ENCODE measurements at regions not wholly inside any gene's neighbourhood (a gene's known extent, or its start where the extent isn't known, plus 50 kb on each side); places are given as distances from the start of the nearest gene placed in this dataset.

GRCh38 chr5:158086856-158087255 is 227.9 kb upstream of the CLINT1 start:
- TF ChIP-seq, protein P1, sequence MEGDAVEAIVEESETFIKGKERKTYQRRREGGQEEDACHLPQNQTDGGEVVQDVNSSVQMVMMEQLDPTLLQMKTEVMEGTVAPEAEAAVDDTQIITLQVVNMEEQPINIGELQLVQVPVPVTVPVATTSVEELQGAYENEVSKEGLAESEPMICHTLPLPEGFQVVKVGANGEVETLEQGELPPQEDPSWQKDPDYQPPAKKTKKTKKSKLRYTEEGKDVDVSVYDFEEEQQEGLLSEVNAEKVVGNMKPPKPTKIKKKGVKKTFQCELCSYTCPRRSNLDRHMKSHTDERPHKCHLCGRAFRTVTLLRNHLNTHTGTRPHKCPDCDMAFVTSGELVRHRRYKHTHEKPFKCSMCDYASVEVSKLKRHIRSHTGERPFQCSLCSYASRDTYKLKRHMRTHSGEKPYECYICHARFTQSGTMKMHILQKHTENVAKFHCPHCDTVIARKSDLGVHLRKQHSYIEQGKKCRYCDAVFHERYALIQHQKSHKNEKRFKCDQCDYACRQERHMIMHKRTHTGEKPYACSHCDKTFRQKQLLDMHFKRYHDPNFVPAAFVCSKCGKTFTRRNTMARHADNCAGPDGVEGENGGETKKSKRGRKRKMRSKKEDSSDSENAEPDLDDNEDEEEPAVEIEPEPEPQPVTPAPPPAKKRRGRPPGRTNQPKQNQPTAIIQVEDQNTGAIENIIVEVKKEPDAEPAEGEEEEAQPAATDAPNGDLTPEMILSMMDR (IDR thresholded peaks at IDR 0.05), result no peak
- no peak for TF ChIP-seq POLR2A (IDR thresholded peaks at IDR 0.05)

Data from thyroid gland (tissue), 4 donors.